ENCODE measurements at regions not wholly inside any gene's neighbourhood (a gene's known extent, or its start where the extent isn't known, plus 50 kb on each side); places are given as distances from the start of the nearest gene placed in this dataset.

GRCh38 chr10:4723860-4724259, 102.1 kb upstream of the AKR1E2 start:
- H3K79me2 ChIP-seq (ENCODE audit: insufficient read depth, low read length) = no peaks in the 10 kb centered on the region
- H4K20me1 ChIP-seq (ENCODE audit: control insufficient read depth, insufficient read depth, insufficient read length) = no peaks in the 10 kb centered on the region
- no peak overlapping the region for H2BK20ac ChIP-seq (ENCODE audit: low read depth, low read length, poor library complexity, severe bottlenecking)
- H4K8ac ChIP-seq (replicated peaks; ENCODE audit: insufficient read length, low read depth, low read length) = no peak overlapping the region
- H3K27ac Mint-ChIP-seq = no peak overlapping the region
- no peak overlapping the region for H4K5ac ChIP-seq (ENCODE audit: insufficient read length, low read depth, low read length)
- no peak overlapping the region for H2AFZ ChIP-seq (ENCODE audit: low read length)
- H3K4me2 ChIP-seq (ENCODE audit: insufficient read depth, insufficient read length, low read length) = no peak overlapping the region
- H3K27me3 Mint-ChIP-seq (ENCODE audit: low read depth) = no peaks in the 10 kb centered on the region
- H3K36me3 Mint-ChIP-seq (ENCODE audit: insufficient read depth in 1 of 3, low read depth in 3 of 3) = peaks cover 0 to 4% (median 0%) of the 10 kb centered on the region in 3 experiments; a peak in 2 of 7 replicates
- H3K27ac ChIP-seq (ENCODE audit: insufficient read length, low read depth, low read length) = no peak overlapping the region
- no peaks in the 10 kb centered on the region for H3K4me1 Mint-ChIP-seq
- H3K56ac ChIP-seq (ENCODE audit: insufficient read length, low read depth, low read length) = no peak overlapping the region
- H3K4ac ChIP-seq (ENCODE audit: low read depth, low read length) = no peak overlapping the region
- H3K18ac ChIP-seq (ENCODE audit: insufficient read length, low read depth, low read length) = no peak overlapping the region
- no peak overlapping the region for H3T11ph ChIP-seq (ENCODE audit: low read length)
- no peaks in the 10 kb centered on the region for H3K79me1 ChIP-seq (ENCODE audit: insufficient read depth, low read depth, low read length, poor library complexity, severe bottlenecking)
- H2AK5ac ChIP-seq (ENCODE audit: insufficient read length, low read length) = no peak overlapping the region
- no peak overlapping the region for H4K91ac ChIP-seq (ENCODE audit: insufficient read length, low read depth, low read length)
- no peak overlapping the region for H2BK12ac ChIP-seq (ENCODE audit: insufficient read length, low read depth, low read length)
- H3K9ac ChIP-seq (ENCODE audit: extremely low read depth, insufficient read length, low read length) = no peak overlapping the region
- H2BK120ac ChIP-seq (ENCODE audit: low read depth, low read length, poor library complexity, severe bottlenecking) = no peak overlapping the region
- H2BK15ac ChIP-seq (ENCODE audit: low read depth, low read length) = no peak overlapping the region
- H3K4me3 Mint-ChIP-seq = no peak overlapping the region
- no peak overlapping the region for H3K14ac ChIP-seq (ENCODE audit: insufficient read depth, low read length)
- H3K27me3 ChIP-seq (ENCODE audit: insufficient read depth, low read length) = no peaks in the 10 kb centered on the region
- H3K23ac ChIP-seq (ENCODE audit: insufficient read length, low read depth, low read length) = no peak overlapping the region
- no peaks in the 10 kb centered on the region for H3K4me1 ChIP-seq (ENCODE audit: insufficient read depth, low read length)
- H3K9me3 Mint-ChIP-seq = peaks cover 0 to 4% of the 10 kb centered on the region in 2 experiments; a peak in 2 of 5 replicates
- no peak for TF ChIP-seq CTCF (conservative IDR thresholded peaks at IDR 0.05)
- no peak for DNase-seq
- no peak overlapping the region for H2BK5ac ChIP-seq (ENCODE audit: insufficient read length, low read length)
- H3K9me3 ChIP-seq (ENCODE audit: control insufficient read depth, low read depth, low read length) = no peaks in the 10 kb centered on the region
- no peaks in the 10 kb centered on the region for H3K23me2 ChIP-seq (ENCODE audit: insufficient read length, low read depth, low read length, poor library complexity, severe bottlenecking)
